ENCODE measurements at regions not wholly inside any gene's neighbourhood (a gene's known extent, or its start where the extent isn't known, plus 50 kb on each side); places are given as distances from the start of the nearest gene placed in this dataset.

- Mint-ChIP-seq H3K36me3 (ENCODE audit: low read depth) (no peaks in the 10 kb centered on the region), H3K9me3 (no peaks in the 10 kb centered on the region), H3K27ac (no peak overlapping the region), H3K27me3 (ENCODE audit: insufficient read depth, low read depth, poor library complexity) (peaks cover 3% of the 10 kb centered on the region), H3K4me1 (peaks cover 3% of the 10 kb centered on the region; the same call in 2 of the 3 replicates), H3K4me3 (no peak overlapping the region)
- no peak for ATAC-seq
- no peaks in the 10 kb centered on the region for H3K36me3 ChIP-seq (ENCODE audit: insufficient read depth)
- TF ChIP-seq NANOG (IDR thresholded peaks at IDR 0.05; ENCODE audit: borderline replicate concordance): no peak
- TF ChIP-seq CTCF (conservative IDR thresholded peaks at IDR 0.05; ENCODE audit: low read depth in 2 of 2): no peak
- TF ChIP-seq EZH2phosphoT487 (IDR thresholded peaks at IDR 0.05; ENCODE audit: unreplicated experiment): no peak
- TF ChIP-seq ZNF331 (CRISPR knock-in tag; IDR thresholded peaks at IDR 0.05; ENCODE audit: low read depth): no peak
- no peak for TF ChIP-seq ZNF114 (CRISPR knock-in tag; IDR thresholded peaks at IDR 0.05)
- TF ChIP-seq REST (IDR thresholded peaks at IDR 0.05; ENCODE audit: unreplicated experiment): no peak
- TF ChIP-seq CREB1 (CRISPR knock-in tag; IDR thresholded peaks at IDR 0.05; ENCODE audit: low read depth): no peak
- TF ChIP-seq JUNB (IDR thresholded peaks at IDR 0.05; ENCODE audit: unreplicated experiment): no peak
- TF ChIP-seq STAT1 (IDR thresholded peaks at IDR 0.05; ENCODE audit: unreplicated experiment): no peak
- no peak for TF ChIP-seq POLR2AphosphoS5 (IDR thresholded peaks at IDR 0.05; ENCODE audit: low read depth)
- TF ChIP-seq ETS1 (IDR thresholded peaks at IDR 0.05): no peak
- TF ChIP-seq EZH2 (IDR thresholded peaks at IDR 0.05; ENCODE audit: low read depth, unreplicated experiment): no peak
- no peak for TF ChIP-seq ZNF462 (CRISPR knock-in tag; IDR thresholded peaks at IDR 0.05)
- DNase-seq (ENCODE audit: low spot score): no peak
- no peaks in the 10 kb centered on the region for H3K79me2 ChIP-seq (replicated peaks; ENCODE audit: insufficient read depth)
- H3F3A ChIP-seq (replicated peaks; ENCODE audit: low read depth): no peaks in the 10 kb centered on the region
- H3K4me2 ChIP-seq: no peak overlapping the region
- H3K4me3 ChIP-seq: no peak overlapping the region
- no peaks in the 10 kb centered on the region for H3K4me1 ChIP-seq (ENCODE audit: insufficient read depth)
- no peaks in the 10 kb centered on the region for H4K20me1 ChIP-seq (replicated peaks; ENCODE audit: insufficient read depth)
- H3K27ac ChIP-seq (ENCODE audit: low read depth): no peak overlapping the region
- H3K9me2 ChIP-seq (ENCODE audit: insufficient read depth): no peaks in the 10 kb centered on the region
- no peak overlapping the region for H2AFZ ChIP-seq
- H3K27me3 ChIP-seq (ENCODE audit: insufficient read depth): no peaks in the 10 kb centered on the region
Measured at GRCh38 chrX:103149652-103150051, 56.7 kb upstream of the NXF3 start.

Measured in GM23338 (cell line).